ENCODE measurements at regions not wholly inside any gene's neighbourhood (a gene's known extent, or its start where the extent isn't known, plus 50 kb on each side); places are given as distances from the start of the nearest gene placed in this dataset.

DNA sequence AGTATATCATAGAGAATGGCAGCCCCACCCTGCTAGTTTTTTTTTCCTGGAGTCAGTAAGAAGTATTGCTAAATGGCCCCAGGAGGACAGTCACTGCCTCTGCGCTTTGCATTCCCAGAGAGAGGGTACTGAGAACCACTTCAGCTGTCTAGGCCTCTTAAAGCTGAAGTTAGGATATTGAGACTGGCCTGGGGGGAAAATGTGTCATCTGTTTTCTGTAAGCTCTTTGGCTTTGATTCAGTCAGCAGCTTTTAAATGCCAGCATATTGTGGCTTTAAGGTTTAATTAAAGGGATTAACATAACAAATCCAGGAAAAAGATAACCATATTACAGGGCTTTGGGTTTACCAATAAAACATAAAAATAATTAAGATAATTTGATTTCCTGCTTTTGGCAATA, 852.0 kb downstream of the PCDH18 start:
- Histone ChIP-seq H3K27me3 (ENCODE audit: low read depth) (no peaks in the 10 kb centered on the region), H3K9me3 (replicated peaks) (no peaks in the 10 kb centered on the region), H3K4me3 (no peak overlapping the region), H3K27ac (replicated peaks) (no peak overlapping the region), H3K4me1 (no peaks in the 10 kb centered on the region), H3K36me3 (no peaks in the 10 kb centered on the region)
- intact Hi-C loops (cut with micrococcal nuclease): no loop called here
- DNase-seq: no peak
- TF ChIP-seq, protein P1, sequence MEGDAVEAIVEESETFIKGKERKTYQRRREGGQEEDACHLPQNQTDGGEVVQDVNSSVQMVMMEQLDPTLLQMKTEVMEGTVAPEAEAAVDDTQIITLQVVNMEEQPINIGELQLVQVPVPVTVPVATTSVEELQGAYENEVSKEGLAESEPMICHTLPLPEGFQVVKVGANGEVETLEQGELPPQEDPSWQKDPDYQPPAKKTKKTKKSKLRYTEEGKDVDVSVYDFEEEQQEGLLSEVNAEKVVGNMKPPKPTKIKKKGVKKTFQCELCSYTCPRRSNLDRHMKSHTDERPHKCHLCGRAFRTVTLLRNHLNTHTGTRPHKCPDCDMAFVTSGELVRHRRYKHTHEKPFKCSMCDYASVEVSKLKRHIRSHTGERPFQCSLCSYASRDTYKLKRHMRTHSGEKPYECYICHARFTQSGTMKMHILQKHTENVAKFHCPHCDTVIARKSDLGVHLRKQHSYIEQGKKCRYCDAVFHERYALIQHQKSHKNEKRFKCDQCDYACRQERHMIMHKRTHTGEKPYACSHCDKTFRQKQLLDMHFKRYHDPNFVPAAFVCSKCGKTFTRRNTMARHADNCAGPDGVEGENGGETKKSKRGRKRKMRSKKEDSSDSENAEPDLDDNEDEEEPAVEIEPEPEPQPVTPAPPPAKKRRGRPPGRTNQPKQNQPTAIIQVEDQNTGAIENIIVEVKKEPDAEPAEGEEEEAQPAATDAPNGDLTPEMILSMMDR (IDR thresholded peaks at IDR 0.05; ENCODE audit: borderline replicate concordance): no peak

DNA sequence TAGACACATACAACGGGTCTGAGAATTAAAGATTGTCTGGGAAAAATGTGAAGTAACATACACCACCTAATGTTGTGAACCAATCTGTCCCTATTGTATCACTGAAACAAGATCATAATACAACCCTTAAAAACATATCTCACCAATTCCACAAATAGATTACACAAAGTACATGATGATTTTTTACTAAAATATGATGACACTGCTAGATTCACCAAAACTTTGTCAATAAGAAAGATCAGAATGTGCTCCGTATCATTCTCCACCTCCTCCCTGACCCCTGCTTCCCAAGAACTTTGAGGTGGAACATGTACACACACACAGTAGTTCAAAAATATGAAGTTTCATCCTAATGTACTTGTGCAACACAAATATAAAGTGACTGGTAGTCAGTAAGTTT, 862.0 kb downstream of the PCDH18 start:
- intact Hi-C loops (cut with micrococcal nuclease): no loop called here
- TF ChIP-seq, protein P1 (IDR thresholded peaks at IDR 0.05; ENCODE audit: borderline replicate concordance): no peak

DNA sequence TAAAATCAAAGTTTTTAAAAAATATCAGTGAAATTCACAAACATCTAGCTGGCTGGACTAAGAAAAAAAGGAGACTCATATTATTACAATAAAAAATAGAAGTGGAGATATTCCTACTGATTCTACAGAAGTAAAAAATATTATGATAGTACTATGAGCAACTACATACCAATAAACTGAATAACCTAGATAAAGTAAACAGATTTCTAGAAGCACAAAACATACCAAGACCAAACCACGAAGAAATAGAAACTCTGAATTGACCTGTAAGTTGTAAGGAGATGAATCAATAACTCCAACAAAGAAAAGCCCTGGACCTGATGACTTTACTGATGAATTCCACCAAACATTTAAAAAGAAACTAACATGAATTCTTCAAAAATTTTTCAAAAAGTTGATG, 867.3 kb downstream of the PCDH18 start:
- intact Hi-C loops (cut with micrococcal nuclease): no loop called here
- H3K27ac ChIP-seq (replicated peaks): no peak overlapping the region
- H3K27me3 ChIP-seq (ENCODE audit: low read depth): no peaks in the 10 kb centered on the region
- no peaks in the 10 kb centered on the region for H3K4me1 ChIP-seq
- TF ChIP-seq, protein P1 (IDR thresholded peaks at IDR 0.05; ENCODE audit: borderline replicate concordance): no peak
- DNase-seq: no peak
- no peak overlapping the region for H3K4me3 ChIP-seq
- peaks cover 26% of the 10 kb centered on the region for H3K9me3 ChIP-seq (replicated peaks)
- H3K36me3 ChIP-seq: no peaks in the 10 kb centered on the region

More for the DNA sequence above, 862.0 kb downstream of the PCDH18 start:
- Histone ChIP-seq H3K9me3 (replicated peaks) (no peaks in the 10 kb centered on the region), H3K27me3 (ENCODE audit: low read depth) (no peaks in the 10 kb centered on the region), H3K4me3 (no peak overlapping the region), H3K36me3 (no peaks in the 10 kb centered on the region), H3K27ac (replicated peaks) (no peak overlapping the region), H3K4me1 (no peaks in the 10 kb centered on the region)
- DNase-seq: no peak

DNA sequence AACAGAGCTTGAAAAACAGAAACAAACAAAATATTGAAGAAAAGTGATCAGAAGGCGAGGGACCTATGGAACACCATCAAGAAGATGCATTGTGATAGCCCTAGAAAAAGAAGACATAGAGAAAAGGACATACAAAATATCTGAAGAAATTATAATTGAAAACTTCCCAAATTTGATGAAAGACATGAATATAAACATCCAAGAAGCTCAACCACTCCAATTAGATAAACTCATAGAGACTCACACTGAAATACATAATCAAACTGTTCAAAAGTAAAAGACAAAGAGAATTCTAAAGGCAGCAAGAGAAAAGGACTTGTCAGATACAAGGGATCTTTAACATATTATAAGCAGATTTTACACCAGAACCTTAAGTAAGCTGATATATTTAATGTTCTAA, 869.8 kb downstream of the PCDH18 start:
- H3K9me3 ChIP-seq (replicated peaks): peaks cover 26% of the 10 kb centered on the region
- no peaks in the 10 kb centered on the region for H3K27me3 ChIP-seq (ENCODE audit: low read depth)
- H3K36me3 ChIP-seq: no peaks in the 10 kb centered on the region
- TF ChIP-seq, protein P1 (IDR thresholded peaks at IDR 0.05; ENCODE audit: borderline replicate concordance): no peak
- H3K27ac ChIP-seq (replicated peaks): no peak overlapping the region
- intact Hi-C loops (cut with micrococcal nuclease): no loop called here
- no peak overlapping the region for H3K4me3 ChIP-seq
- no peaks in the 10 kb centered on the region for H3K4me1 ChIP-seq
- no peak for DNase-seq

DNA sequence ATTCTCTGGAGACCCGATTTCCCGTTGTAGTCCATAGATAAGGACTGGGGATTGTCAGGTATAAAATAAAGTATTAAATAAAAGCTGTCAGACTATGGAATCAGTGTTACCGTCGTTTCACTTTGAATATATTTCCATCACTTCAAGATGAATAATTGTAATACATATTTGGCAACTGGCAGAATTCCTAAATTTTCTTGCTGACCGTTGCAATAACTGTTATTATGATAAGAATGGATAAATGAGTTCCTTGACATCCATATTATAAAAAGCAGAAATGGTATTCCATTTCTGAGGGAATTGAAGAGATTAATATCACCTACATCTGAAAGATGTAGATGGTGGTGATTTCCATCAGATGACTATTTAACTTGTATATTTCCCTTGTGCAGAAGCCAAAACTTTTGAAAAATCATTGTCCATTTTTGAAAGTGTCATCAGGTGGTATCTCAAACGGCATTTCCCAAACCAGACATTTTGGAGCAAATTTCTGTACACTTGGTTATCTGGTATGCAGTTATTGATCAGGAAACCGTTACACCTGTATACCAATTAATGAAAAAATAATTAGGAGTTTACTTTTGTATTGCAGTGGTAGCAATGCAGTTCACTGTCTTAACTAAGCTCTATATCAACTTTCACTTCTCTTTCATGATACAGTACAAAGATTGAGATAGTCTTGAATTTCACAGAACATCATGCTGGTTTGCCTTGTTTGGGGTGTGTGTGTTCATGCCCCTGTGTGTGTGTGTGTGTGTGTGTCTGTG, 878.5 kb downstream of the PCDH18 start:
- no peak for DNase-seq
- H3K9me3 ChIP-seq (replicated peaks): no peaks in the 10 kb centered on the region
- TF ChIP-seq, protein P1 (IDR thresholded peaks at IDR 0.05; ENCODE audit: borderline replicate concordance): no peak
- H3K4me1 ChIP-seq: no peaks in the 10 kb centered on the region
- intact Hi-C loops (cut with micrococcal nuclease): no loop called here
- no peak overlapping the region for H3K27ac ChIP-seq (replicated peaks)
- H3K4me3 ChIP-seq: no peak overlapping the region
- no peaks in the 10 kb centered on the region for H3K27me3 ChIP-seq (ENCODE audit: low read depth)
- H3K36me3 ChIP-seq: no peaks in the 10 kb centered on the region
